Left lobe of liver (tissue), 2 donors: ENCODE measurements at regions not wholly inside any gene's neighbourhood (a gene's known extent, or its start where the extent isn't known, plus 50 kb on each side); places are given as distances from the start of the nearest gene placed in this dataset.

Experiments used
- ATAC-seq: fragments of 200-7000 bp; cut with Tn5 transposase; one replicate; pipeline ENCODE4 v1.9.1; 2020; ENCODE audit warnings: mild to moderate bottlenecking, moderate library complexity
- DNase-seq: peaks from one replicate; pipeline ENCODE4 v3.0.0-alpha.2; 2020; ENCODE audit warnings: low spot score
- donor health status: DM: no; HTN: no; CAD: no; lungs with moderate emphysema.
- donor health status: DM: no; HTN: yes; CAD: no.

DNA sequence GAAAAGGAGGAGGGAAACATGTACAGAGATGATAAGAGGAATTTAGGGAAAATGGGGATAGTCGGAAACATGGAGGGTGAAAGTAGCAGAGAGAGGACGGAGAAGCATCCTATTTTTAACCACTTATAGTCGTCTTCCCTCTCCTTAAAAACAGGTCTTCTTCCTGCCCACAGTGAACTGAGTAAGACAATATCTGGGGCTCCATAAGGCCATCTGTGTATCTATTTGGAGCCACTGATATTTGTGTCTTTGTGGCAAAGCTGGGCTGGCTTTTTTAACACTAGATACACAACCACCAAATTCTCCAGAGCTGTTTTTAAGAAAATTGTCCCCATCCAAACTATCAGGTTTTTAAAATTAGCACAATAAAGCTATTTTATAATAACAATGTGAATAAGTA, 109.5 kb upstream of the RAP1B start:
- DNase-seq: no peak
- ATAC-seq: no peak

DNA sequence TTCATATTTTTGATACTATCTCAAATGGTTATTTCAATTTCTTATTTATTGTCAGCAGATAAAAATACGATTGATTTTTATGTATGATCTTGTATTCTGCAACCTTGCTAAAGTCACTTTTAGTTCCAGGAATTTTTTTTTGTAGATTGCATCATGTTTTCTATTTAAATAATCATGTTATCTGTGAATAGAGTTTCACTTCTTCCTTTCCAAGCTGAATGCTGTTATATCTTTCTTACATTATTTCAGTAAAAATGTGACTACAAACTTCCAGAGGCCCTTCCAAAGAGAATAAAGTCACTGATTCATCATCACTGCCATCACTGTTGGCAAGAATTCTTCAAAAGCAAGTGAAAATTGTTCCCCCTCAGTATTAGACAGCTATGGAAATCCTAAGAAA, 104.7 kb upstream of the RAP1B start:
- ATAC-seq (no peak), DNase-seq (no peak)

DNA sequence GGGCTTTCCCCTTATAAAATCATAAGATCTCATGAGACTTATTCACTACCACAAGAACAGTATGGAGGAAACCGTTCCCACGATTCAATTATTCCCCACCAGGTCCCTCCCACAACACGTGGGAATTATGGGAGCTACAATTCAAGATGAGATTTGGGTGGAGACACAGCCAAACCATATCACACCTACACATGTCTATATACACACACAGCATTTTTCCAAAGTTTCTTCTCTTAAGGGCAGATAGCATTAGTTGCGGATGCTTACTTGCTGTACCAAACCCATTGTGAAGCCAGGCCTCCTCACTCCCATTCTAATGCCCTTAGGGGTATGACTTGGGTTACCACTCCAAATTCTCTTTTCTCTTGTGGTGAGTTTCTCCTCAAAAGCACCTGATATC, 104.1 kb upstream of the RAP1B start:
- ATAC-seq (no peak), DNase-seq (no peak)

DNA sequence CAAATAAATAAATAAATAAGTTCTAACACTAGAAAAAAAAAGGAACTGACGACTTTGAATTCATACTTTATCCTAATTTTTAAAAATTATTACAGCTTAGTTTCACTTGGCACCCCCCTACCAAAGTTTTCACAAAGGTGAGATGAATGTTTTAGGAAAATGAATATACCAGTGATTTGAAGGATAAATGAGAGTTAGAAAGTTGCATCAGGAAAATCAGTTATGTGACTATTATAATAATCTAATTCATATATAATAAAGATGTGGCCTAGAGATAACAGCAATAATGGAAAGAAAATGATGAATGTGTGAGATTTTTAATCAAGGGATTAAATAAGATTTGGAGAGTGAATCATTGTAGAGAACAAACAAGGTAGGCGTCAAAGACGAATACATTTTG, 103.0 kb upstream of the RAP1B start:
- ATAC-seq (no peak), DNase-seq (no peak)

DNA sequence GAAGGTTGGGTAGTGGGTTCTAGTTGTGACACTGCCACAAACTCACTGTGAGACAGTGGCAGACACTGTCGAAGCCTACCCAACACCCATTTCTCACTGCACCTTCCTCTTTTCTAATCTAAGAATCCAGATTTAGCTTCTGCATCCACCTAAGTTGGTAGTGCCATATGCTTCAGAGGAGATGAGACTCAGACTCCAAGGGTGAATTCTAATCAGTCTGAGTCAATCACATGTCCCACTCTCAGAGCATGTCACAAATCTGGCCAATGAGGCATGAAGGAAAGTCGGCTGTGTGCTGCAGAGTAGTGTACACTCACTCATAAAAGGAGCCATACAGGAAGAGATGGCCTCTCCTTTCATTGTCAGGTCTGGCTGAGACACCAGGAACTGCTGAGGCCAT, 102.1 kb upstream of the RAP1B start:
- DNase-seq (no peak), ATAC-seq (no peak)

DNA sequence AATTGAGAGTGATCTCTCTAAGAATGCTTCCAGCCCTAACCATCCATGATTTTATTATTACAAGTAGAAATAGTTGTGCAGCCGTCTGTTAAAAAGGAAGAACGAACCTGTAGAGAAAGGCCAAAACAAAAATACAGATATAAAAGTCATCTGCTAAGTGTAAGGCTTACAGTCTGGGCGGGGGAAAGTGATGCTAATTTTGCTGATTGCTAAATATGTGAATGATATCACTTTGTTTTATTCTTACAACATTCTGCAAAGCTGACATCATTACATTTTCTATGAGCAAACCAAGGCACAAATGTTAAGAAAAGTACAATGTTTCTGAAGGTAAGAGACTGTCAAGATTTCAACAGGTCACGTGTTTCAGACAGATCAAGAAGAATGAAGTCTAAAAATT, 101.5 kb upstream of the RAP1B start:
- DNase-seq: no peak
- ATAC-seq: no peak

DNA sequence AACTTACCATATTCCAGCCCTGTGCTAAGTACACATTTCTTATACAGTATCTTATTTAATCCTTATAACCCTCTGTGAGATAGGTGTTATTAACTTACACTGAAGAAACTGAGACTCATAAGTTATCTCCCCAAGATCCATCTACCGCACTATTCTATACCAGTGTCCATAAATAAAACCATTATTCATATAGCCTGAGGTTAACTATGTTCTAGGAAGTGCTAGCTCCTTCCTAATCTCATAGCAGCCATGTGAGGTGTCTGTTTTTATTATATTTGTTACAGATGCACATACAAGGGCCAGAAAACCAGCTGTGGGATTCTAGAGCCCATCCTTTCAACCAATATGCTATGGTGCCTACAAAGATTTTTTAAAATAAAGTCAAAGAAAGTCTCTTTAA, 100.3 kb upstream of the RAP1B start:
- DNase-seq (no peak), ATAC-seq (no peak)

DNA sequence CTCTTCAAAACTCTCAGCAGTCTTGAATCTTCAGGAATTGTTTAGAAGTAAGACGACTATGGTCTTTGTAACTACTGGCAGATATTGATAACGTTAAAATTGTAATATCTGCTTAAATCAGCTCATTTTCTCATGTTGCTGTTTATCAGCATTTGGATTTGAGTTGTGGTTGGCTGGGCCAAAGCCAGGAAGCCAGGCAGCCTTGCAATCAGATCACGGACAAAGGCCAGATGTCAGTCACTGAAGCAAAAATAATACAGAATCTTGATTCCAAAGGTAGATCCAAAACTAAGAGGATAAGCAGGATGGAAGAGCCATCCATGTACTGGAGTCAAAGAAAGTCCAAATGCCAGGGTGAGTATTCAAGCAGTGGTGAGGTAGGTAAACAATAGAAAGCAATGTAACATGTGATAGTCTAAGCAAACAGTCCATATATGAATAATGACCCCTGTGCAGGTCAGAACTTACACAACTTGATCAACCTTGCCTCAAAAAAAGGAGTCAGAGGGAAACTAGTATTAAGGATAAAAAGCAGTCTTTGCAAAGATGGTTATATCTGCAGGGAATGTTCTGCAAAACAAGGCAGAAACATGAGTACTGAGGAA, 95.8 kb upstream of the RAP1B start:
- no peak for ATAC-seq
- DNase-seq: no peak

DNA sequence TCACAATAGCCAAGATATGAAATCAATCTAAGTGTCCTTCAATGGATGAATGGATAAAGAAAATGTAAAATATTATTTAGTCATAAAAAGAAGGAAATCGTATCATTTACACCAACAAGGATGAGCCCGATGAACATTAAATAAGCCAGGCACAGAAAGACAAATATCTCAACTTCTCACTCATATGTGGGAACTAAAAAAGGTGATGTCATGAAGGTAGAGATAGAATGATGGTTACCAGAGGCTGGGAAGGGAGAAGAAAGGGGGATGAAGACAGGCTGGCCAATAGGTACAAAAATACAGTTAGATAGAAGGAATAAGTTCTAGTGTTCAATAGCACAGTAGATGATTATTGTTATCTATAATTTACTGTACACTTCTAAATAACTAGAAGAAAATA, 94.9 kb upstream of the RAP1B start:
- ATAC-seq (no peak), DNase-seq (no peak)

DNA sequence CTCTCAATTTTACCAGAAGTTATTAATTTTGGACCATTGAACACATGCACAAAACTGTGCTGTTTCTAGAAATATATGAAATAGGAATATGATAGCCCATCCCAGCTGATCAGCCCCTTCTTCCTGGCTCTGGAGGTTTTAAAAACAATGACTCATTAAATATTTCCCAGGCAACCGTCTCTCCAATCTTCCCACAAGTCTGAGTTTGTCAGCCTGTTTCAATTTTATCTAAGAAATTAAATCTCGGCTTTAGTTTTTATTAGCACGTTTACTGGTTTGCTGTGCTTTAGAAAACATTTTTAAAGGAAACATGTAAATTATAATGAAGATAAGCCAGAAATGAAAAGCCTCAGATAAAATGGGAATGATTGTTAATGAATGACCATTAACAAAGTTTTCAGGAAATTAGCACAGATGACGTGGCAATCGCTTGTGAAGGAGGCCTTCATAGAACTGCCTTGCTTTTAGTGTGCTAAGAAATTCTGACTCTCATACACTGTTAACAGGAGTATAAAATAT, 89.3 kb upstream of the RAP1B start:
- DNase-seq: no peak
- no peak for ATAC-seq

DNA sequence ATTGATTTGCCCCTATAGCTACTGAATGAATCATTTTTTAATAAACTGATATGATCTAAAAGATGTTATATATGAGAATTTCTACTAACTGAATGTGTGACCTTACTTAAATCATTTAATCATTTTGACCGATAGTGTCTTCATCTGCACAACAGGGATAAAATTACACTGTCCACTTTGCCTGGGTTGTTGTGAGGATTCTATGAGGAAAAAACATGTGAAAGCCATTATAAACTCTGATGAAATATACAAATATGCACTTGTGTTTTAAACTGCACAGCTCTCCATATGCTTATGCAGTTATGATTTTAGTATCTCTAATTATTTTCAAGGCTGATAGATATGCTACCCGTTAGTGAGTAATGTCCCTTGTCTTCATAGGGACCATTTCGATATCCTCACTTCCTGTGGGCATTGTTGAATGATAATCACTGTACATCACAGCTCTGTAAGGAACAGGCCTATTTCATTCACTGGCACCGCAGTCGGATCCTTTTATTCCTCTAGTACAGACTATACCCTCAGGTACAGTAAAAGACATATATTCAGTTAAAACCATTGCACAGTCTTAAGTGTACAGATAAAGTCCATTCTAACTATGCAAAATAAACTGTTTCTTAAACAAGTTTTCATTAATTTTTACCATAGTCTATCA, 88.7 kb upstream of the RAP1B start:
- ATAC-seq: no peak
- no peak for DNase-seq

DNA sequence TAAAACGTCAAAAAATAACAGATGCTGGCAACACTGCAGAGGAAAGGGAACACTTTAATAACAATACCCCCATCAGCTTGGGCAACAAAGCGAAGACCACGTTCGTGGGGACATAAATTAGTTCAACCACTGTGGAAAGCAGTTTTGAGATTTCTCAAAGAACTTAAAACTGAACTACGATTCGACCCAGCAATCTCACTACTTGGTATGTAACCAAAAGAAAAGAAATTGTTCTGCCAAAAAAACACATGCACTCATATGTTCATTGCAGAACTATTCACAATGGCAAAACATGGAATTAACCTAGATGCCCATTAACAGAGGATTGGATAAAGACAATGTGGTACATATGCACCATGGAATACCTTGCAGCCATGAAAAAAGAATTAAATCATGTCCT, 81.2 kb upstream of the RAP1B start:
- ATAC-seq (no peak), DNase-seq (no peak)

DNA sequence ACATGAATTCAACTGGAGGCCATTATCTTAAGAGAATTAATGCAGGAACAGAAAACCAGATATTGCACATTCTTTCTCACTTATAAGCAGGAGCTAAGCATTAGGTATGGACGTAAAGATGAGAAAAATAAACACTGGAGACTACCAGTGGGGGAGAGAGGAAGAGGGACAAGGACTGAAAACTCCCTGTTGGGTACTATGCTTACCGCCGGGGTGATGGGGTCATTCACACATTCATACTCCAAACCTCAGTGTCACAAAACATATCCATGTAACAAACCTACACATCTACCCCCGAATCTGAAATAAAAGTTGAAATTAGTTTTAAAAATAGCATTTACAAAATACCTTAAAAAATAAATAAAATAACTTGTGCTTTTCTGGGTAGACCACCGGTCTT, 80.8 kb upstream of the RAP1B start:
- no peak for DNase-seq
- ATAC-seq: no peak

DNA sequence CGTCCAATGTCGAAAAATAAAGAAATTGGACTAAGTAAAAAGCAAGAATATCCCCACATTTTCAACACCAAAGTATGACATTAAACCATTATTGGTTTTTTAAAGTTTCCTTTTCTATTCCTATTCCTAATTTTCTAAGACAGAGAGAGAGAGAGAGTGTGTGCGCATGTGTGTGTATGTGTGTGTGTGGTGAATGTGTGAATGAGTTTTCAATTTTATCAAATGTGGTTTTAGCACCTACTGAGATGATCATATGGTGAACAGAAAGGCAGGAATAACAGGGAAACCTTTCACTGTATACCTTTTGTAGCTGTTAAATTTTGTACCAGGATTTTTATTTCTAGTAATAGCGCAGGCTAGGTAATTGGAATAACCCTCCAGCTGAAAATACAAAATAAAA, 80.4 kb upstream of the RAP1B start:
- DNase-seq (no peak), ATAC-seq (no peak)

DNA sequence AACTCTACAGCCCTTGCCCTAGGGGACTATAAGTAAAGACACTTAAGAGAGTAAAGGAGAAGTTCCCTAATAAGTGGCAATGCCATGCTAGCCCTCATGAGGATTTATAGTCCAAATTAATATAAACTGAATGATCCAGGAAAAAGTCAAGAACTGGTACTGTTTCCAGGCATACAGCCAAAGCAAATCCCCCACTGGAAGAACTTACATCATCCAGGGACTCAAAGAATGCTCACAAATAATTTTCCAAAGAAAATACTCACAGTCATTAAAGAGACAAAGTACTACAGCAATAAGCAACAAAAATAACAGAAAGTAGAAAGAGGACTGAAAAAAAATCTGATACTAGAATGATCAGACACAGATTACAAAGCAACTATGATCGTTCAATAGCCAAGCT, 79.7 kb upstream of the RAP1B start:
- peak; percentile 56 for DNase-seq
- ATAC-seq: peak; percentile 56

DNA sequence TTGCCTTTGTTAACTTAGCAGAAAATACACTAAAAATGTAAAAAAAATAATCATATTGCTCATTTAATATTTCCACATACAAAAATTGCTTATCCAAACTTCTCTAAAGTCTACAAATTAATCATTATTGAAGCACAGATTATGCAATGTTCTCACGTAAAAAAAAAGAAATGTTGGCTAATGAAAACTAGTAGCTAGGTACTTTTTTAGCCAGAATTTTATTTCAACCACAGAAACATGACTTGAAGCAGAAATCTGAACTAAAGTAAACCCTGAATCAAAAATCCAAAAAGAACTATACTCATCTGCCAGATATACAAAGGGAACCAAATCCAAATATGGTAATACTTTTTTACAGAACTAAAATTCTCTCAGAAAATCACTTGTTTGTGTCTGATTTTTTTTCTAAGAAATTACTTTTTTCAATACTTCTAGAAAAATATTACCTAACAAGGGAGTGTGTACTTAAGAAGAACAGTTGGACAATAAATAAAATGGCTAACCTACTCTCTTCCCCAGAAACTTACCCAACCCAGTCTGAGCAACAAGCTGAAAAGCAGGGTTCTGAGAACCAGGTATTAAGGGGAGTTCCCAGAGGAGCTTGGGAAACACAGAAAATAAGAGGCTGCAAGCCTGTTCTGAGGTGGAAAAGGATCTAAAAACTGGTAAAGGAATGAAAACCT, 78.4 kb upstream of the RAP1B start:
- ATAC-seq: peak; percentile 66
- no peak for DNase-seq

DNA sequence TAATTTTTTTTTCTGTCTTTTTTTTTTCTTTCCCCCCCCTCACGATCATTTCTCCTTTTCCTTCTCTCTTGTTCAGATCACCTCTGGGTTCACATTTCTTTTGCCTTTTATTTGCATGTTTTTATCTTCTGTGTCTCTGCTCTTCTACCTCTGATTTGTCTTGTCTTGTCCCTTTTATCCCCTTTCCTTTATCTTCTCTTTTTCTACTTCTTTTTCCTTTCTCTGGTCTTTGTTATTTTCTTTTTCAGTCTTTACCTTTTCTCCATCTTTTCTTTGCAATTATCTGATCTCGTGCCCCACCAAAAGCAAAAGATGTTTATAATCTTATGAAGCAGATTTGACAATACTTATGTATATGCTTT, 77.8 kb upstream of the RAP1B start:
- DNase-seq: no peak
- no peak for ATAC-seq

DNA sequence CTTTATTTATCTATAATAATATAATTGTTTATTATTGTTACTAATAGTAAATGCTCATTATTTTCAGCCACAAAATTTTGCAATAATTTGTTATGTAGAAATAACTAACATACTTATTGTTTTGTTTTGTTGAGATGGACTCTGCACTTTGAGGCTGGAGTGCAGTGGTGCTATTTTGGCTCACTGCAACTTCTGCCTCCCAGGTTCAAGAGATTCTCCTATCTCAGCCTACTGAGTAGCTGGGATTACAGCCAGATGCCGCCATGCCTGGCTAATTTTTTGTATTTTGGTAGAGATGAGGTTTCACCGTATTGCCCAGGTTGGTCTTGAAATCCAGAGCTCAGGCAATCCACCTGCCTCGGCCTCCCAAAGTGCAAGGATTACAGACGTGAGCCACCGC, 76.6 kb upstream of the RAP1B start:
- ATAC-seq (peak; percentile 17), DNase-seq (peak; percentile 55)

DNA sequence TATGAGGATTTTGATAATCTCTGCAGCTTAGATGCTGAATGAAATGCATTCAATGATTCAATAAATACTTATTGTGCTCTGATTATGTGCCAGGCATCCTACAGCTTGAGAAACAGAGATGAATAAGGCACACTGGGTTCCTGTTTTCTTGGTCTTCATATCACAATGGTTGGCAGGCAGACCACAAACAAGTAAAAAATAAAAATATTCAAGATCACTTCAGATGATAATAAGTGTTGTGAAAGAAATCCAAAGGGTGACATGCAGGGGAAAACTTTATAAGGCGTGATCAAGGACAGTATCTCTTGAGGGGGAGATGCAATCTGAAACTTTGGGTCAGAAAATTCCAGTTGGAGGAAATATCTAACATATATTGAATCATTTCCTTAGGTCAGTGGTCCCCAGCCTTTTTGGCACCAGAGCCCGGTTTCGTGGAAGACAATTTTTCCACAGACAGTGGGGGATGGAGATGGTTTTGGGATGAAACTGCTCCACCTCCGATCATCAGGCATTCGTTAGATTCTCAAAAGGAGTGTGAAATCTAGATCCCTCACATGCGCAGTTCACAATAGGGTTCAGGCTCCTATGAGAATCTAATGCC, 73.7 kb upstream of the RAP1B start:
- no peak for DNase-seq
- ATAC-seq: no peak

DNA sequence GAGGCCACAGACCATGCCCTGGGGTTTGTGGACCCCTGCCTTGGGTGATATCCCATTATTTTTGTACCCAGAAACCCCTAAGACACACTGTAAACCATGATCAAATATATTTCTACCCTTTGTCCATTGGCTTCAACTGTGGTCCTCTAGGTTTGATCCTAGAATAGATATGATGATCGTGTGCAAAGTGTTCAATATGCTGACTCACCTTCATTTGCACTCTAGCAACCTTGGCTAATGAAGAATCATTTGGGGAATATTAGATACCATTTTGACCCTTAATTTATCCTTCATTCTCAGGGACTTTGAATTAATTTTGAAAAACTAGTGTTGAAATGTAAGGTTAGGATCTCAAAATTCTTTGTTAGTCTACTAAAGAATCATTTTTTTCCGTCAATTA, 73.1 kb upstream of the RAP1B start:
- DNase-seq: no peak
- no peak for ATAC-seq

DNA sequence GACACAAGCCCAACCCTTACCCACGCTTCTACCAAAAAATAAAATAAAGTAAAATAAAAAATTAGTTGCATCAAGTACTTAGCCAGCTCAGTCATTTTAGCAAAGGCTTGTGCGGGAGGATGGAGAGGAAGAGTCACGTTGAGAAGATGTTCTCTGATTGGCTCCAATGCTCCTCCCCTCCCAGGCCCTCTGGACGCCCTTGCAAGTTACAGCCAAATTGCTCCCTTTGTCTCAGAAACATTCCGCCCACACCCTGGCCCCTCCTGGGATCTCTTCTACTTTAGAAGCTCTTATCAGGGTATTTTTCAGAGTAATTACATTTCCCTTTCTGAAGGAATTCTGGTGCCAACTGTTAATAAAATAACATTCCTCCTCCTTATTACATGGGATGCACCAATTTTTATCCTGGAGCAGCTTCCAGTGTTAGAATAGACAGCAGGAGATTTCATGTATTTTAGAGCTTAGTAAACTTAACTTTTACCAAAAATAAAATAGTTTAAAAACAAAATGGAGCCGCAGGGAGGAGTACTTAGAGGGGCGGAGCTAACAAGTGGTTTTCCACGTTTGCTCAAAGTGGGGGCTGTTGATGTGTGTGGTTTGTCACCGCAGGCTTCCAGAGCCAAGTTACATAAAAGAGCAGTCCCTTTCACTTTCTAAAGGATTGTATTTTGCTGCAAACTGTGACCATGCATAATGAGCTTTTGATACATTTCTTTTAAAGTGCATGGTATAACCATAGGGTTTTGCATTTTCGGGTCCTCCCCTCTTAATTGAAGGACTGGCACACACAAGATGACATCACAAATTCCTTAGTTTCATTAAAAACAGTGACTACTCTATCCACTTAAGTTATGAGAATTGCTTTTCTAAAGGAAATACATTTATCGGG, 71.7 kb upstream of the RAP1B start:
- ATAC-seq (peak; percentile 96), DNase-seq (peak; percentile 62)
